PC-9 (cell line): ENCODE measurements at regions not wholly inside any gene's neighbourhood (a gene's known extent, or its start where the extent isn't known, plus 50 kb on each side); places are given as distances from the start of the nearest gene placed in this dataset.
A peak's percentile ranks its signal among the peaks of the same experiment; 100 is the strongest.

Experiments
- BruUV-seq: library from RNA; stranded (reverse); fragments of 400-500 nt; replicated peaks from 2 replicates; lab custom pipeline; 2021; lab: Mats Ljungman, UMichigan
- CTCF ChIA-PET: fragments of 300-600 bp; sonication (Branson Sonifier 250); formaldehyde crosslinking; loops from one replicate; lab custom pipeline; 2022; ENCODE audit warnings: antibody characterized with exemption; lab: Charles Lee
- POLR2A ChIA-PET: fragments of 300-600 bp; sonication (Branson Sonifier 250); formaldehyde crosslinking; loops from one replicate; lab custom pipeline; 2022; ENCODE audit warnings: antibody characterized with exemption; ENCODE audit not compliant: unreplicated experiment; lab: Charles Lee
- DNase-seq, 2 experiments: peaks; one replicate each; pipeline versions ENCODE4 v3.0.0 to v3.0.0-alpha.2; 2015 to 2022; ENCODE audit warnings: mixed read lengths in 1 of 2
- H2AFZ ChIP-seq: fragments of 200-600 bp; sonication (generic); 2 replicates; pipeline ENCODE4 v1.8.1; 2017; ENCODE audit warnings: antibody characterized with exemption
- H3F3A ChIP-seq: fragments of 200-600 bp; sonication (generic); 2 replicates; pipeline ENCODE4 v1.8.1; 2017; ENCODE audit warnings: antibody characterized with exemption, mild to moderate bottlenecking, low read depth; ENCODE audit not compliant: insufficient read depth
- H3K27ac ChIP-seq: fragments of 200-600 bp; sonication (generic); 2 replicates; pipeline ENCODE4 v1.6.1; 2016; ENCODE audit warnings: mixed run types
- H3K27me3 ChIP-seq: fragments of 200-600 bp; sonication (generic); 2 replicates; pipeline ENCODE4 v1.6.1; 2016; ENCODE audit warnings: low read depth, mixed run types; ENCODE audit not compliant: insufficient read depth
- H3K36me3 ChIP-seq: fragments of 200-600 bp; sonication (generic); 2 replicates; pipeline ENCODE4 v1.6.1; 2016; ENCODE audit warnings: low read depth, mixed run types
- H3K4me1 ChIP-seq: fragments of 200-600 bp; sonication (generic); replicated peaks from 2 replicates; pipeline ENCODE4 v1.6.1; 2016; ENCODE audit warnings: mixed run types; ENCODE audit not compliant: insufficient read depth
- H3K4me2 ChIP-seq: fragments of 200-600 bp; sonication (generic); 2 replicates; pipeline ENCODE4 v1.6.1; 2017; ENCODE audit warnings: mixed run types
- H3K4me3 ChIP-seq: fragments of 200-600 bp; sonication (generic); 2 replicates; pipeline ENCODE4 v1.6.1; 2016; ENCODE audit warnings: mixed run types
- H3K79me2 ChIP-seq: fragments of 200-600 bp; sonication (generic); 2 replicates; pipeline ENCODE4 v1.6.1; 2017; ENCODE audit warnings: low read depth, mixed run types
- H3K9me2 ChIP-seq: fragments of 200-600 bp; sonication (generic); 2 replicates; pipeline ENCODE4 v1.8.1; 2017; ENCODE audit warnings: mild to moderate bottlenecking; ENCODE audit not compliant: insufficient read depth
- H3K9me3 ChIP-seq: fragments of 200-600 bp; sonication (generic); 2 replicates; pipeline ENCODE4 v1.8.1; 2016; ENCODE audit warnings: low read depth; ENCODE audit not compliant: insufficient read depth
- H4K20me1 ChIP-seq: fragments of 200-600 bp; sonication (generic); 2 replicates; pipeline ENCODE4 v1.8.1; 2017; ENCODE audit not compliant: insufficient read depth
- CTCF ChIP-seq: fragments of 200-600 bp; sonication (generic); conservative IDR thresholded peaks from 2 replicates; pipeline ENCODE4 v1.6.1; 2017; ENCODE audit warnings: mixed run types, antibody characterized with exemption, mild to moderate bottlenecking, moderate library complexity
- EZH2 ChIP-seq: fragments of 200-600 bp; sonication (generic); IDR thresholded peaks from 2 replicates; pipeline ENCODE4 v1.8.0; 2017; ENCODE audit warnings: antibody characterized with exemption, low read depth
- intact Hi-C: fragments of 100-400 bp; cut with micrococcal nuclease; formaldehyde crosslinking; loops from one replicate; pipeline ENCODE4 v1.10.0; 2022; ENCODE audit not compliant: unreplicated experiment

GRCh38 chr2:155372969-155373368, 674.5 kb downstream of the KCNJ3 start:
- H3K4me1 ChIP-seq = no peaks in the 10 kb centered on the region
- no peaks in the 10 kb centered on the region for H3K27me3 ChIP-seq
- ChIA-PET CTCF (interaction anchor here (0.6 to 0.7 kb wide), 3 partner anchors 33 to 1512 kb away, joined by 3 to 5 read pairs (median 3); no protein-coding TSS in a partner anchor), POLR2A (no interaction called here)
- no peak overlapping the region for H3K4me2 ChIP-seq
- H3K79me2 ChIP-seq = no peaks in the 10 kb centered on the region
- H3K27ac ChIP-seq = no peak overlapping the region
- no peak overlapping the region for H3K4me3 ChIP-seq
- BruUV-seq = no TSS peak
- no peak for DNase-seq
- TF ChIP-seq EZH2 (no peak), CTCF (peak; percentile 60)
- no peaks in the 10 kb centered on the region for H3K36me3 ChIP-seq
- H3F3A ChIP-seq = no peaks in the 10 kb centered on the region
- no peaks in the 10 kb centered on the region for H3K9me3 ChIP-seq
- intact Hi-C loops = loop anchor here (10.0 kb wide), 1 partner anchor 1212 kb away; no protein-coding TSS in a partner anchor
- 0 out of 2 replicates have a peak overlapping the region, but pooled peaks have one; percentile 27 for H2AFZ ChIP-seq
- no peaks in the 10 kb centered on the region for H3K9me2 ChIP-seq
- no peaks in the 10 kb centered on the region for H4K20me1 ChIP-seq

GRCh38 chr2:155368934-155369333, 670.4 kb downstream of the KCNJ3 start:
- Histone ChIP-seq H3K9me2 (no peaks in the 10 kb centered on the region), H3K4me2 (no peak overlapping the region), H4K20me1 (no peaks in the 10 kb centered on the region), H3F3A (no peaks in the 10 kb centered on the region), H3K4me1 (no peaks in the 10 kb centered on the region), H3K79me2 (no peaks in the 10 kb centered on the region), H3K4me3 (no peak overlapping the region), H3K9me3 (no peaks in the 10 kb centered on the region), H2AFZ (no peak overlapping the region), H3K36me3 (no peaks in the 10 kb centered on the region), H3K27ac (no peak overlapping the region), H3K27me3 (no peaks in the 10 kb centered on the region)
- intact Hi-C loops = no loop called here
- no TSS peak for BruUV-seq
- POLR2A ChIA-PET = no interaction called here
- TF ChIP-seq EZH2 = no peak
- TF ChIP-seq CTCF = peak; percentile 51
- DNase-seq = no peak
- CTCF ChIA-PET = interaction anchor here (0.6 kb wide), 1 partner anchor 1810 kb away, joined by 4 read pairs; no protein-coding TSS in a partner anchor

GRCh38 chr2:155364766-155365165, 666.3 kb downstream of the KCNJ3 start:
- Histone ChIP-seq H3F3A (no peaks in the 10 kb centered on the region), H3K4me3 (no peak overlapping the region), H2AFZ (no peak overlapping the region), H3K79me2 (no peaks in the 10 kb centered on the region), H3K9me3 (no peaks in the 10 kb centered on the region), H3K27me3 (no peaks in the 10 kb centered on the region), H3K9me2 (no peaks in the 10 kb centered on the region), H3K36me3 (no peaks in the 10 kb centered on the region), H3K4me1 (no peaks in the 10 kb centered on the region), H3K4me2 (no peak overlapping the region), H4K20me1 (no peaks in the 10 kb centered on the region), H3K27ac (no peak overlapping the region)
- POLR2A ChIA-PET = no interaction called here
- TF ChIP-seq CTCF = no peak
- TF ChIP-seq EZH2 = no peak
- DNase-seq = no peak
- CTCF ChIA-PET = no interaction called here
- intact Hi-C loops = no loop called here
- BruUV-seq = no TSS peak
